Right atrium auricular region (tissue), 2 donors: ENCODE measurements at regions not wholly inside any gene's neighbourhood (a gene's known extent, or its start where the extent isn't known, plus 50 kb on each side); places are given as distances from the start of the nearest gene placed in this dataset.
A peak's percentile ranks its signal among the peaks of the same experiment; 100 is the strongest.

Source experiments
- DNase-seq: peaks from one replicate; pipeline ENCODE4 v3.0.0-alpha.2; 2019; ENCODE audit warnings: low spot score
- H3K27ac ChIP-seq, 2 donors: fragments of 200-600 bp; sonication (generic); 1 replicate in 1 of 2; 2 replicates in 1 of 2; pipeline ENCODE4 v1.5.1; 2016 to 2019
- H3K27me3 ChIP-seq, 2 donors: fragments of 200-600 bp; sonication (generic); one replicate each; pipeline versions ENCODE4 v1.5.1 to v1.6.0; 2017 to 2019
- H3K36me3 ChIP-seq: fragments of 200-600 bp; sonication (generic); one replicate; pipeline ENCODE4 v1.5.1; 2016
- H3K4me1 ChIP-seq, 2 donors: fragments of 200-600 bp; sonication (generic); one replicate each; pipeline versions ENCODE4 v1.5.1 to v1.6.0; 2017 to 2019
- H3K4me3 ChIP-seq, 2 donors: fragments of 200-600 bp; sonication (generic); 1 replicate in 1 of 2; 2 replicates in 1 of 2; pipeline ENCODE4 v1.5.1; 2017 to 2019; ENCODE audit warnings: mild to moderate bottlenecking in 1 of 2, moderate library complexity in 1 of 2
- H3K9me3 ChIP-seq, 2 donors: fragments of 200-600 bp; sonication (generic); one replicate each; pipeline ENCODE4 v1.5.1; 2019
- TF ChIP-seq, protein P1 (sequence below), 2 donors: fragments of 200-600 bp; sonication (generic); IDR thresholded peaks; one replicate each; pipeline ENCODE4 v1.5.1; 2019; ENCODE audit warnings: antibody characterized with exemption in 2 of 2

GRCh38 chr10:90984898-90985297, 64.0 kb upstream of the ANKRD1 start:
- Histone ChIP-seq H3K9me3 (no peaks in the 10 kb centered on the region), H3K4me3 (no peak overlapping the region), H3K36me3 (peaks cover 57% of the 10 kb centered on the region), H3K27me3 (no peaks in the 10 kb centered on the region), H3K27ac (peak overlapping the region; percentile 3 to 71), H3K4me1 (peaks cover 0 to 23% of the 10 kb centered on the region in 2 donors)
- no peak for DNase-seq
- TF ChIP-seq, protein P1, sequence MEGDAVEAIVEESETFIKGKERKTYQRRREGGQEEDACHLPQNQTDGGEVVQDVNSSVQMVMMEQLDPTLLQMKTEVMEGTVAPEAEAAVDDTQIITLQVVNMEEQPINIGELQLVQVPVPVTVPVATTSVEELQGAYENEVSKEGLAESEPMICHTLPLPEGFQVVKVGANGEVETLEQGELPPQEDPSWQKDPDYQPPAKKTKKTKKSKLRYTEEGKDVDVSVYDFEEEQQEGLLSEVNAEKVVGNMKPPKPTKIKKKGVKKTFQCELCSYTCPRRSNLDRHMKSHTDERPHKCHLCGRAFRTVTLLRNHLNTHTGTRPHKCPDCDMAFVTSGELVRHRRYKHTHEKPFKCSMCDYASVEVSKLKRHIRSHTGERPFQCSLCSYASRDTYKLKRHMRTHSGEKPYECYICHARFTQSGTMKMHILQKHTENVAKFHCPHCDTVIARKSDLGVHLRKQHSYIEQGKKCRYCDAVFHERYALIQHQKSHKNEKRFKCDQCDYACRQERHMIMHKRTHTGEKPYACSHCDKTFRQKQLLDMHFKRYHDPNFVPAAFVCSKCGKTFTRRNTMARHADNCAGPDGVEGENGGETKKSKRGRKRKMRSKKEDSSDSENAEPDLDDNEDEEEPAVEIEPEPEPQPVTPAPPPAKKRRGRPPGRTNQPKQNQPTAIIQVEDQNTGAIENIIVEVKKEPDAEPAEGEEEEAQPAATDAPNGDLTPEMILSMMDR (IDR thresholded peaks at IDR 0.05) = no peak

DNA sequence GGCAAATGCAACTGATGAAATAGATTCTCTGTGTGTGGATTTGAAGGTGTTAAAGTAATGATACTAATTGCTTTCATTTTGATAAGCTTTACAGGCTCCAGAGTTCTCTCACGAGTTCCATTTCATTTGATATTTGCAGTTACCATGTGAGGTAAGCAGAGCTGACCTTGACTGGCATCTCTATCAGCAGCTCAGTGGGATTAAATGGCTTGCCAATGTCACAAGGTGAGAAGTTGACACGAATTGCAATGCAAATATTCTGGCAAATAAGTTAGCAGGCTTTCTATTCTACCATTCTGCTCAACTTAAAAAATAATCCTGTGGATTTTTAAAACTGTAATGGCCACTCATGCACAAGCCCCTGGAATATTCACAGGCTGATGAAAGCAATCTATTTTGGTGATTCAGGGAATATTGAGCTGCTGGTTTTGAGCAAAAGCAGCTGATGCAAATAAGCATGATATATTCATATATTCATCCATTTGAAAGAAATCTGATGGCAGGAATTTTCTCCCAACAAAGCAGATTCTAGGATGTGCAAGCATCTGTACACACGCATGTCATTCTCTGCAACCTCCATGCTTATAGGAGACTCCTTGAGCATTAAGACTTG, 64.5 kb upstream of the ANKRD1 start:
- Histone ChIP-seq H3K4me3 (no peak overlapping the region), H3K27ac (peak overlapping the region; percentile 71 to 73), H3K36me3 (peaks cover 60% of the 10 kb centered on the region), H3K27me3 (no peaks in the 10 kb centered on the region), H3K4me1 (peaks cover 0 to 23% of the 10 kb centered on the region in 2 donors), H3K9me3 (no peaks in the 10 kb centered on the region)
- no peak for DNase-seq
- TF ChIP-seq, protein P1 (IDR thresholded peaks at IDR 0.05) = no peak

DNA sequence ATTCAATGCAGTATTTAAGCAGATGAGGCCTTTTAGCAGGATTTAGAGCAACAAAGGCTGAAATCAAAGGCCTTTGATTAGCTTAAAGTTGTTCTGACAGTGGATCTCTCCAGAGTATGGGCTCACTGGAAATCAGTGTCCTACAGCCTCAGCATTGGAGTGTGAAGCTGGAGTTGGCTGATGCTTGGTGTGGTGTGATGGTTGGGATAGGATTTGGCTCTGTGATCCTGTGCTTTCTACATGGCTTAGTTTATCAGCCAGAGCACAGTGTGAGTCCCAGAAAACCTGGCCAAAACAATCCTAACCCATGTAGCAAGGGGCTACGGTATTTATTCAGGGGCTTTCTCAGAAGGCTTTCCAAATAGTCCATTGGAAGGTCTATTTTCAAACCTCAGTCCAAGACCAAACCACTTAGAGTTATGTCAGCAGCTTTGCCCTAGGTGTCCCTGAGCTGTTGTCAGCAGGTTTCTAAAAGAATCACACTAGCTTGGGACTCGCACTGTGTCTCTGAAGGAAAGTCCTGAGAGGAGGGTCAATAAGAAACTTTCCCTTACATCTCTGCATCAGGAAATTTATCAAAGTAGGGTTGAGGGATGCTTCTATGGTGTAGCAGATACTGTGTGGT, 65.4 kb upstream of the ANKRD1 start:
- Histone ChIP-seq H3K4me1 (peaks cover 0 to 23% of the 10 kb centered on the region in 2 donors), H3K36me3 (peaks cover 60% of the 10 kb centered on the region), H3K9me3 (no peaks in the 10 kb centered on the region), H3K4me3 (no peak overlapping the region), H3K27ac (peak overlapping the region; percentile 71 to 73), H3K27me3 (no peaks in the 10 kb centered on the region)
- TF ChIP-seq, protein P1 (IDR thresholded peaks at IDR 0.05) = no peak
- DNase-seq = no peak

GRCh38 chr10:90986870-90987269, 66.0 kb upstream of the ANKRD1 start:
- Histone ChIP-seq H3K9me3 (no peaks in the 10 kb centered on the region), H3K27me3 (no peaks in the 10 kb centered on the region), H3K4me3 (no peak overlapping the region), H3K4me1 (peaks cover 0 to 23% of the 10 kb centered on the region in 2 donors), H3K27ac (peak overlapping the region; percentile 71 to 73), H3K36me3 (peaks cover 60% of the 10 kb centered on the region)
- DNase-seq = no peak
- TF ChIP-seq, protein P1 (IDR thresholded peaks at IDR 0.05) = no peak

DNA sequence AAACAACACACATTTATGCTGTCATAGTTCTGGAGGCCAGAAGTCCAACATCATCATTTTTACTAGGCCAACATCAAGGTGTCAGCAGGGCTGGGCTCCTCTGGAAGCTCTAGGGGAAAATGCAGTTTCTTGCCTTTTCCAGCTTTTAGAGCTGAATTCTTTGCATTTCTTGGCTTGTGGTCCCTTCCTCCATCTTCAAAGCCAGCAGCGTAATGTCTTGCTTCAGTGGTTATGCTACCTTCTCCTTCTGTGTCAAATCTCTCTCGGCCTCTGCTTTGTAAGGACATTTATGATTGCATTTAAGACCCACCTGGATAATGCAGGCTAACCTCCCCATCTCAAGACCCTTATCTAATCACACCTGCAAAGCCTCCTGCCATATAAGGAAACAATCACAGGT, 66.5 kb upstream of the ANKRD1 start:
- Histone ChIP-seq H3K4me3 (no peak overlapping the region), H3K27me3 (no peaks in the 10 kb centered on the region), H3K9me3 (no peaks in the 10 kb centered on the region), H3K4me1 (peaks cover 0 to 23% of the 10 kb centered on the region in 2 donors), H3K27ac (peak overlapping the region; percentile 71 to 73), H3K36me3 (peaks cover 55% of the 10 kb centered on the region)
- TF ChIP-seq, protein P1 (IDR thresholded peaks at IDR 0.05) = no peak
- DNase-seq = no peak
